ENCODE measurements at regions not wholly inside any gene's neighbourhood (a gene's known extent, or its start where the extent isn't known, plus 50 kb on each side); places are given as distances from the start of the nearest gene placed in this dataset.

- TF ChIP-seq ZNF462 (CRISPR knock-in tag; IDR thresholded peaks at IDR 0.05) (no peak), ZNF331 (CRISPR knock-in tag; IDR thresholded peaks at IDR 0.05; ENCODE audit: low read depth) (no peak), EZH2 (IDR thresholded peaks at IDR 0.05; ENCODE audit: low read depth, unreplicated experiment) (no peak), ZNF114 (CRISPR knock-in tag; IDR thresholded peaks at IDR 0.05) (no peak), ETS1 (IDR thresholded peaks at IDR 0.05) (no peak)
These were observed 67.2 kb upstream of the HDAC4 start (continued) for GRCh38 chr2:239467956-239468490.

- H3K9me3 Mint-ChIP-seq: peaks cover 15% of the 10 kb centered on the region
- Histone ChIP-seq H3F3A (replicated peaks; ENCODE audit: low read depth) (no peaks in the 10 kb centered on the region), H4K20me1 (replicated peaks; ENCODE audit: insufficient read depth) (no peaks in the 10 kb centered on the region), H3K27me3 (ENCODE audit: insufficient read depth) (no peaks in the 10 kb centered on the region), H3K36me3 (ENCODE audit: insufficient read depth) (no peaks in the 10 kb centered on the region), H3K79me2 (replicated peaks; ENCODE audit: insufficient read depth) (no peaks in the 10 kb centered on the region), H3K9me2 (ENCODE audit: insufficient read depth) (no peaks in the 10 kb centered on the region), H3K4me2 (no peak overlapping the region), H2AFZ (no peak overlapping the region), H3K4me3 (no peak overlapping the region), H3K4me1 (ENCODE audit: insufficient read depth) (no peaks in the 10 kb centered on the region), H3K27ac (ENCODE audit: low read depth) (no peak overlapping the region)
- no peaks in the 10 kb centered on the region for H3K4me1 Mint-ChIP-seq
- no peak overlapping the region for H3K27ac Mint-ChIP-seq
- DNase-seq (ENCODE audit: low spot score) (no peak), ATAC-seq (no peak)
- peaks cover 3% of the 10 kb centered on the region for H3K36me3 Mint-ChIP-seq (ENCODE audit: low read depth)
- H3K27me3 Mint-ChIP-seq (ENCODE audit: insufficient read depth, low read depth, poor library complexity): no peaks in the 10 kb centered on the region
- no peak overlapping the region for H3K4me3 Mint-ChIP-seq
- TF ChIP-seq ETS1 (IDR thresholded peaks at IDR 0.05) (no peak), POLR2AphosphoS5 (IDR thresholded peaks at IDR 0.05; ENCODE audit: low read depth) (no peak), STAT1 (IDR thresholded peaks at IDR 0.05; ENCODE audit: unreplicated experiment) (no peak)
These were observed 66.6 kb upstream of the HDAC4 start for GRCh38 chr2:239467281-239467955.
